Activated T-cell treated with anti-CD3 and anti-CD28 coated beads, Interleukin-2, amount 50 U/mL, for 72 hours (primary cell): ENCODE measurements at regions not wholly inside any gene's neighbourhood (a gene's known extent, or its start where the extent isn't known, plus 50 kb on each side); places are given as distances from the start of the nearest gene placed in this dataset.

Source experiments
- ATAC-seq, 2 donors: fragments of 150-1000 bp; cut with Tn5 transposase; replicated peaks in 1 of 2; 2 replicates each; pipeline ENCODE4 v1.10.0; 2021; ENCODE audit warnings: moderate library complexity in 2 of 2, mild to moderate bottlenecking in 1 of 2
- DNase-seq, 2 donors: peaks; one replicate each; pipeline ENCODE4 v3.0.0; 2021 to 2022; ENCODE audit warnings: mixed read lengths in 1 of 2
- H3K27ac Mint-ChIP-seq: one replicate; pipeline ENCODE4 v1.8.0; 2022; ENCODE audit warnings: mild to moderate bottlenecking, moderate library complexity, mixed read lengths
- H3K27me3 Mint-ChIP-seq: one replicate; pipeline ENCODE4 v1.8.0; 2022; ENCODE audit warnings: low read depth, mixed read lengths
- H3K36me3 Mint-ChIP-seq, 2 donors: one replicate each; pipeline ENCODE4 v1.8.0; 2022; ENCODE audit warnings: mixed read lengths in 2 of 2, mild to moderate bottlenecking in 1 of 2; ENCODE audit not compliant: insufficient read depth in 2 of 2
- H3K4me1 Mint-ChIP-seq: one replicate; pipeline ENCODE4 v1.8.0; 2022; ENCODE audit warnings: low read depth, mixed read lengths
- H3K4me3 Mint-ChIP-seq, 2 donors: one replicate each; pipeline ENCODE4 v1.8.0; 2022; ENCODE audit warnings: mild to moderate bottlenecking in 2 of 2, mixed read lengths in 2 of 2, moderate library complexity in 2 of 2
- H3K9me3 Mint-ChIP-seq, 2 donors: one replicate each; pipeline ENCODE4 v1.8.0; 2022; ENCODE audit warnings: mixed read lengths in 2 of 2

DNA sequence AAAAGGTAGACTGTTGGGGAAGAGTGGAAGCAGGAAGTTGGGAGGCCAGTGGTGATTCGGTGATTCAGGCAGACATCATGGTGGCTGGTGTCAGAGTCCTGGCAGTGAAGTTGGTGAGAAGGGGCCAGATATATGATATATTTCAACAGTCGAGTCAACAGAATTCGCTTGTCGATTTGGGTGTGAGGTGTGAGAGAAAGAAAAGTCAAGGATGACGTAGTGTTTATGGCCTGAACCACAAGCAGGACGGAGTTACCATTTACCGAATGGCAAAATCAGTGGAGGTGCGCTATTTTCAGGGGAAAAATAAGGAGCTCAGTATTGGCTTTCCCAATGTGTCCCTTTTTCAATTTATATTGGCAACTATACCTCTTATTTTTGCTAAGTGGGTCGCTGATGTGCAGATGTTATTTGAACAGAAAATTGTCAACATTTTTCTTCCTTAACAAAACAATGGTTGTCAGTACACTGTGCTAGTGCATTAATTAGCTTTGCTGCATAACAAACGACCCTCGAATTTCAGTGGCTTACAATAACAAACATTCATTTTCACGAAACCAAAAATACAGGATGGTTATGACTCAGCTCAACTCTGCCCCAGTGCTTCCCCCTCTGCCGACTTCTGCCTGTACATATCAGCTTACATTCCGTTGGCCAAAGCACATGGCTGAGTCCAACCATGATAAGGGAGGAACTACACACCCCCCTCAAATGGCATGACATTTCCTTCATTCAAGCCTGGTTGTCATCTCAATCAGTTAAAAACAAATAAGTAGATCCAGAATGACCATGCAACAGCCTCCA, 255.0 kb upstream of the ZFP64 start:
- Mint-ChIP-seq H3K4me1 (no peaks in the 10 kb centered on the region), H3K9me3 (no peaks in the 10 kb centered on the region), H3K27me3 (no peaks in the 10 kb centered on the region), H3K27ac (no peak overlapping the region), H3K36me3 (no peaks in the 10 kb centered on the region), H3K4me3 (no peak overlapping the region)
- ATAC-seq, result no peak
- no peak for DNase-seq

DNA sequence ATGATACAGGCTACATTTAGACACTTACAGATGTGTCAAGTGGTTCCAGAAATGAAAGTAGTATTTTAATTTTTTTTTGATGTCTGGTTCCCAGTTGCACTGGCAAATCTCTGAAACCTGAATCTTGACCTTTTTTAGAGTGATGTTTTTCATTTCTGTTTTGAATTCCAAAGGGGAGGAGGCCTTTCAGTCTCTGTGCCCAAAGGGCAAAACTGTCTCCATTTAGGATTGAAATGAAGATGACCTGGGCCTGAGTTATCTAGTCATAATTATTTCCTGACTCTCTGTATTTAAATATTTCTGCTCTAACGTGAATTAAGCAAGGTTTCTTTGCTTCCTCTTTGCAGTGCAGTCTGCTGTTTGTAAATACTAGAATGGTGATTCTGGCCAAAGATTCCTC, 252.9 kb upstream of the ZFP64 start:
- Mint-ChIP-seq H3K36me3 (no peaks in the 10 kb centered on the region), H3K9me3 (no peaks in the 10 kb centered on the region), H3K27me3 (no peaks in the 10 kb centered on the region), H3K4me1 (no peaks in the 10 kb centered on the region), H3K4me3 (no peak overlapping the region), H3K27ac (no peak overlapping the region)
- ATAC-seq (no peak), DNase-seq (no peak)

DNA sequence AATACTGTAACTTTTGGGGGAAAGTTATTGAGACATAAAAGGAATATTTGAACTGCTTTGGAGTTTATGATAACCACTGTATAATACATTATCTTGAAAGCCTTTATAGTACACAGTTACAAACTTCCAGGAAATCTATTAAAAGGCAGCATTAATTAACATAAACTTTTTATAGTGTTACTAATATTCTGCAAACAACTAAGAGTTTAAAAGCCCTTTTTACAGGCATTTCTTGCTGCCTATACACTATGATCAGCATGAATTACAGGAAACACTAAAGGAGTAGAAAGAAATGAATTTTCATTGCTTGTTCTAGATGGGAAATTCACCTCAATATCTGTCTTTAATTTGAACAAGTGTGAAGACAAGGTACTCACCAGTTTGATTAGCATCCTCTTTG, 252.3 kb upstream of the ZFP64 start:
- Mint-ChIP-seq H3K4me3 (no peak overlapping the region), H3K4me1 (no peaks in the 10 kb centered on the region), H3K27ac (no peak overlapping the region), H3K27me3 (no peaks in the 10 kb centered on the region), H3K9me3 (no peaks in the 10 kb centered on the region), H3K36me3 (no peaks in the 10 kb centered on the region)
- ATAC-seq, result no peak
- no peak for DNase-seq

DNA sequence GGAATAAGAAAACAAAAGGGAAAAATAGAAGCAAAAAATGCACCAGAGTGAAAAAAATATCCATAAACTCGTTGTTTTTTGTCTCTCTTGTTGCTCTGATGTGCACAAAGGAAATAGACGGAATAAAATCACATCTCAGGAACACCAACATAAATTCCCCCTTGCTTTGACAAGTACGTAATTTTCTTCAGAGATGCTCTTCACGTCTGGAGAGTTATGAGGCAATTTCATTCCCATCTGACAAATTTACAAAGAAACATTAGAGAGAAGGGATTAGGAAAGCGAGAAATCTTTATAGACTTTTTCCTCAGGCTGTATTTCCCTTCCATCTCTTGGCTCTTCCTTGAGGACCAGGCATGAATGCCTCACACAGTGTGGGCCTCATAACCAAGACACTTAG, 250.1 kb upstream of the ZFP64 start:
- no peak for DNase-seq
- no peaks in the 10 kb centered on the region for H3K27me3 Mint-ChIP-seq

DNA sequence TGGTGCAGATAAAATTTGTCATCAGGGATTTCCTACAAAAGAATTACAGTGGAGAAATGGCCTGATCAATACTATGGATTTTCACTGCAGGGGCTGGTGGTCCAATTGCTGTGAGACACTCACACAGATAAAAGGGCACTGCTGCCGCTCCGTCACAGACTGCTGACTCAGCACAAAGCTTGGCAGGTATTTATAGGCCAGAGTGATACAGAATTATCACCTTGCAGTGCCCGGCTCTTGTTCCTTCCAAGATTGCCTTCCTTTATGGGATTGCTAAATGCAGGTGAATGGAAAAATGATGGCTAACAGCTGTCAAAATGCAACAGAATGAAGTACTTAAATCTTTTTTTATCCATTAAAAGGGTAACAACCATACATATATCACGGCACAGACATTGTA, 247.8 kb upstream of the ZFP64 start:
- H3K4me3 Mint-ChIP-seq, result no peak overlapping the region
- ATAC-seq (no peak), DNase-seq (no peak)
- H3K4me1 Mint-ChIP-seq, result no peaks in the 10 kb centered on the region
- no peak overlapping the region for H3K27ac Mint-ChIP-seq
- no peaks in the 10 kb centered on the region for H3K36me3 Mint-ChIP-seq
- H3K27me3 Mint-ChIP-seq, result no peaks in the 10 kb centered on the region
- H3K9me3 Mint-ChIP-seq, result no peaks in the 10 kb centered on the region

More for the DNA sequence above, 250.1 kb upstream of the ZFP64 start:
- H3K9me3 Mint-ChIP-seq, result no peaks in the 10 kb centered on the region
- H3K4me1 Mint-ChIP-seq, result no peaks in the 10 kb centered on the region
- no peak overlapping the region for H3K27ac Mint-ChIP-seq
- no peaks in the 10 kb centered on the region for H3K36me3 Mint-ChIP-seq
- no peak overlapping the region for H3K4me3 Mint-ChIP-seq
- no peak for ATAC-seq

DNA sequence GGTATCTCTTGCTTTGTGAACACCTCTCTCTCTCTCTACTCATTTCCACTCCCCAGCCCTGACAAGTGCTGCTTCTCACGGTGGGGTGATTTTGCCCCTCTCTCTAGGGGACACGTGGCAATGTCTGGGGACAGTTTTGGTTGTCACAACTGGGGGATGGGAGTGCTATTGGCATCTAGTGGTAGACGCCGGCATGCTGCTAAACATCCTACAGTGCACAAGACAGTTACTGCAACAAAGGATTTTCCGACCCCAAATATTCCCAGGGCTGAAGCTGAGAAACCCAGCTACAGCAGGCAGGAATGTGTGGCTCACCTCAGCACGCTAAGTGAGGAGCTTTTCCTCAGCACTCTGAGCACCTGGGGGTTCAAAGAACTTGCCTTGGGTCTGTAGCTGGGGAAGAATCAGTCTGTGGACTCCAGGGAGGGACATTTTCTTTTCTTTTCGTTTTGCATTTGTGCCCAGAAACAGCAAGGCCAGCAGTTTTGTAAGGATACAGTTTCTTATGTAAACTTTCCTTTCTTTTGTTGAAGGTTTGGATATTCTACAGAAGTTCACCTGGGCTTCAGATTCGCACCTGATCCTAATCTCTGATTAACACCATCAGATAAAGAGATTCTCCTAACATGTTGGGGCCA, 246.9 kb upstream of the ZFP64 start:
- Mint-ChIP-seq H3K9me3 (no peaks in the 10 kb centered on the region), H3K4me1 (no peaks in the 10 kb centered on the region), H3K27me3 (no peaks in the 10 kb centered on the region), H3K36me3 (no peaks in the 10 kb centered on the region), H3K4me3 (no peak overlapping the region), H3K27ac (no peak overlapping the region)
- peak; percentile 1 to 2 for DNase-seq
- ATAC-seq, result peak; percentile 45 to 50

DNA sequence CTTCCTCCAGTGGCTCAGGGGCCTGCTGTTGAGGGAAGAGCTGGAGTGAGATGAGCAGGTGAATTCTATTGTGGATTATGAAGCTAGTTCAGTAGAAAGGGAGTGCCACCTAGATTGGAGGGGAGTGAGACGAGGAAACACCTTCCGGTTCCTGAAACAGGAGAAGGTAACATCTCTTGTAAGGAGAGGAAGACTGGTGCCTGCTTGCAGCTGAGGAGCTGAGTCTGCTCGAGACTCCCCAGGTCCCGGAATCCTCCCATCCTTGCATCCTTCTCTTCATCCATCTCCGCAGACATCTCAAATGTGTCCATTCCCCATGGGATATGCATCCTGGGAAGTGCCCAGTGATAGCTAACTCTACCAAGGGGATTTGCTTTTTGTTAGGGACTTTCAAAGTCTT, 242.9 kb upstream of the ZFP64 start:
- Mint-ChIP-seq H3K9me3 (peaks cover 2 to 10% of the 10 kb centered on the region in 2 donors), H3K27me3 (no peaks in the 10 kb centered on the region), H3K36me3 (peaks cover 1 to 2% of the 10 kb centered on the region in 2 donors), H3K4me3 (no peak overlapping the region), H3K4me1 (no peaks in the 10 kb centered on the region), H3K27ac (no peak overlapping the region)
- ATAC-seq (no peak), DNase-seq (no peak)

DNA sequence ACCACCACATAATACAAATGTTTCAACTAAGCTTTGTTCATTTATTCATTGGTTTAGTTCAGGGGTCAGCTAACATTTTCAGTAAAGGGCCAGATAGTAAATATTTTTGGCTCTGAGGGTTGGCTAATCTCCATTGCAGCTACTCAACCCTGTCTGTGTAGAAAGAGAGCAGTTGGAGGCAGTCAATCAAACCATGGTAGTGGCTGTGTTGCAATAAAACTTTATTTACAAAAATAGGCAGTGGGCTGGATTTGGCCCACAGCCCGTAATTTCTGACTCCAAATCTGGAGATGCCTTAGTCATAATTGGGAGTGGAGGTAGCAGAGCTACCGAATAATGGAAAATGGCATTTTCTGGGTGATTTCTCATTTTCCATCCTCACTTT, 242.5 kb upstream of the ZFP64 start:
- no peak for DNase-seq
- Mint-ChIP-seq H3K27ac (no peak overlapping the region), H3K4me3 (no peak overlapping the region), H3K27me3 (no peaks in the 10 kb centered on the region), H3K36me3 (peaks cover 4% of the 10 kb centered on the region in 2 donors), H3K9me3 (peaks cover 6 to 13% of the 10 kb centered on the region in 2 donors), H3K4me1 (no peaks in the 10 kb centered on the region)
- no peak for ATAC-seq

DNA sequence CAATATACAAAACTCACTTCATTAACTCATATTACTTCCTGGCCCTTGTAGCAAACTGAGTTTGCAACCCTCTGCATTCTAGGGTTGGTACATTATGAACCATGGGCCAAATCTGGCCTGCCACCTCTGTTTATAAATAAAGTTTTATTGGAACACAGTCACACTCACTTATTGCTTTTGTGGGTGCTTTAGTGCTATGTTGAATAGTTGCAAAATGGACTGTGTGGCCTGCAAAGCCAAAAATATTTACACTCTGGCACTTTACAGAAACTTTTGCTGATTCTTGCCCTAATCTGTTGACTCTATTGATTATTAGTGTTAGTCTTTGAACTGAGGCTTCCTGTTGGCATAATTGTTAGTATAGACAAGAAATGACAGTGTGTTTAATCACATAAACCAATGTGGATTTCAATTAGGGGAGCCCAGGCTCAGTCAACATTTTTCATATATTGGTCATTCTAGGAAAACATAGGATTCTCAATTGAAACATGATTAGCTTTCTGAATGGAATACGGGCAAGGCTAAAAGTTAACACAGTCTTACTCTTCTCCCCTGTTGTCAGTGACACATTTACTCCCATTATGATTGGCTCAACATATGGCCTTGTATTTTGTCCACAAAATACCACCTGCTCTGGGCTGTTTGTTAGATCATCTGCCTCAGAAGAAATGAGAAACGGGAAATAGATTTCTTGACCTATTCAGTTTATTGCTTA, 241.9 kb upstream of the ZFP64 start:
- peaks cover 6 to 13% of the 10 kb centered on the region in 2 donors for H3K9me3 Mint-ChIP-seq
- H3K4me1 Mint-ChIP-seq, result no peaks in the 10 kb centered on the region
- DNase-seq (no peak), ATAC-seq (no peak)
- no peak overlapping the region for H3K4me3 Mint-ChIP-seq
- H3K27me3 Mint-ChIP-seq, result no peaks in the 10 kb centered on the region
- no peak overlapping the region for H3K27ac Mint-ChIP-seq
- peaks cover 4% of the 10 kb centered on the region in 2 donors for H3K36me3 Mint-ChIP-seq

DNA sequence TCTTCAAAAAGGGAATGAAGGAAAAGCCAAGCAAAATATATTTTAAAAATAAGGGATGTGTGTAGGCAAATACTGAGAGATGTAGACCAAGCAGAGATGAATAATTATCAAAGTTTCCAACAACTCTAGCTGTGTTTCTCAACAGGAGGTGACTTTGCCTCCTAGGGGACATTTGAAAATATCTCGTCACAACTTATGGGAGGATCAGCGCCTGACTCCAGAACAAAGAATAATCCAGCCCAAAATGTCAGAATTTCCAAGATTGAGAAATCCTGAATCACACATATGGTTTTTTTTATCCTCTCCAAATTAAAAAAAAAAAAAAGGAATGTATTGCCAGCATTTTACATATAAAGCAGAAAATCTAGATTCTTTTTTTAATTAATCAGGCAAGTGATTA, 241.2 kb upstream of the ZFP64 start:
- no peak overlapping the region for H3K27ac Mint-ChIP-seq
- no peak overlapping the region for H3K4me3 Mint-ChIP-seq
- H3K9me3 Mint-ChIP-seq, result peaks cover 6 to 13% of the 10 kb centered on the region in 2 donors
- DNase-seq (no peak), ATAC-seq (no peak)
- no peaks in the 10 kb centered on the region for H3K4me1 Mint-ChIP-seq
- H3K27me3 Mint-ChIP-seq, result no peaks in the 10 kb centered on the region
- peaks cover 4% of the 10 kb centered on the region in 2 donors for H3K36me3 Mint-ChIP-seq

DNA sequence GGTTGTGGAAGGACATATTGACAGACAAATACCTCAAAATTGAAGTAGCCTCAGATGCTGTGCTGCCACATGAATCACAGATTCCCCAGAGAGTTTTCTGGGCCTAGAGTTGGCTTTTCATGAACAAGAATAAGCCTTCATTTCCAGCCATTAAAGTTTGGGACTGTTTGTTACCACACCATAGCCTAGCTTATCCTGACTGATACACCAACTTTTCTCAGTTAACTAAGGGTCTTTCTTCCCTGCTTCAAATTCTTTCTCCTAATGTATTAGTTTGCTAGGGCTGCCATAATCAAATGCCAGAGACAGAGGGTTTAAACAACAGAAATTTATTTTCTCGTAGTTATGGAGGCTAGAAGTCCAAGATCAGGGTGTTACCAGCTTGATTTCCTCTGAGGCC, 237.4 kb upstream of the ZFP64 start:
- Mint-ChIP-seq H3K9me3 (peaks cover 6 to 18% of the 10 kb centered on the region in 2 donors), H3K4me1 (no peaks in the 10 kb centered on the region), H3K27ac (no peak overlapping the region), H3K4me3 (no peak overlapping the region), H3K27me3 (no peaks in the 10 kb centered on the region), H3K36me3 (peaks cover 4 to 7% of the 10 kb centered on the region in 2 donors)
- ATAC-seq (no peak), DNase-seq (no peak)

DNA sequence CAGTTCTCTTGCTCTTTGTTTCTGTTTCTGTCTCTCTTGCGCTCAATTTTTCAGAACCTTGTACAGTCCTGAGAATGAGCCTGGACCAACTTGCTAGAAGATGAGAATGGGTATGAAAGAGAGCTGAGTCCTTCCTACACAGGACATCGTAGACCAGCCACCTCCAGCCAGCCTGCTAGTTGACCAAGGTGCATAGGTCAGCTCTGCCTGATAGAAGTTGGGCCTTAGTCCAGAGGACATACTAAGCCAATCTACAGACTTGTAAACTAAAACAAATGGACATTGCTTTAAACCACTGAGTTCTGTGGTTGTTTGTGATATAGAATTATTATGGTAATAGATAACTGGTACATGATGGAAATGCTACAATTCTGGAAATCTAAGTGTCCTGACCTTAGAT, 236.4 kb upstream of the ZFP64 start:
- no peak overlapping the region for H3K4me3 Mint-ChIP-seq
- peaks cover 8 to 24% of the 10 kb centered on the region in 2 donors for H3K9me3 Mint-ChIP-seq
- H3K27me3 Mint-ChIP-seq, result no peaks in the 10 kb centered on the region
- H3K27ac Mint-ChIP-seq, result no peak overlapping the region
- DNase-seq (no peak), ATAC-seq (no peak)
- no peaks in the 10 kb centered on the region for H3K4me1 Mint-ChIP-seq
- H3K36me3 Mint-ChIP-seq, result peaks cover 10 to 14% of the 10 kb centered on the region in 2 donors

DNA sequence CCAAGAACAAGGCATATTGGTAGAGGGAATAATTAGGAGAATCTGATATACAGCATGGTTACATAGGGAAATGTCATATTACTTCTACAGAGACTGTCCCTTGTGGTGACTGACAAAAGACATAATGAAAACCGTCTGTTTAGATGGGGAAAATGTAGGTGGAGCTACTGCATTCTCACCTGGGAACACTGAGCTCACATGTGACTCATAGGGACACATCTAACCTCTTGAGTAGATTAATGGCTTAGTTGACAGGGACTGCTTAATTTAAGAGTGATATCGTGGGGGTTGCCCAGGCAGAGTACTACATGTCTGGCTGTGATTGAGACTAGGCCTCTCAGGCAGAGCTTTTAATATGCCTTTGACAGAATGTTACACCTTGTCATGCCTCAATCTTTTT, 235.3 kb upstream of the ZFP64 start:
- Mint-ChIP-seq H3K36me3 (peaks cover 10 to 14% of the 10 kb centered on the region in 2 donors), H3K9me3 (peaks cover 8 to 24% of the 10 kb centered on the region in 2 donors)
- no peak for DNase-seq

More for the DNA sequence above, 235.3 kb upstream of the ZFP64 start:
- Mint-ChIP-seq H3K27ac (no peak overlapping the region), H3K4me3 (no peak overlapping the region), H3K27me3 (no peaks in the 10 kb centered on the region), H3K4me1 (peaks cover under 1% of the 10 kb centered on the region)
- ATAC-seq, result no peak
